MCF 10A (cell line): ENCODE measurements at regions not wholly inside any gene's neighbourhood (a gene's known extent, or its start where the extent isn't known, plus 50 kb on each side); places are given as distances from the start of the nearest gene placed in this dataset.

Source experiments
- BruUV-seq: library from RNA; stranded (reverse); fragments of 400-500 nt; replicated peaks from 2 replicates; lab custom pipeline; 2021; lab: Mats Ljungman, UMichigan
- CTCF ChIA-PET: fragments of 300-600 bp; sonication (Branson Sonifier 250); formaldehyde crosslinking; extraction: SDS; loops from one replicate; lab custom pipeline; 2021; ENCODE audit warnings: antibody characterized with exemption, inconsistent platforms; lab: Yijun Ruan, JAX
- POLR2A ChIA-PET: fragments of 300-600, 350-650 bp; sonication (Branson Sonifier 250); formaldehyde crosslinking; extraction: SDS; loops from one replicate; lab custom pipeline; 2020; ENCODE audit warnings: antibody characterized with exemption, inconsistent platforms; lab: Yijun Ruan, JAX
- DNase-seq: peaks from one replicate; pipeline ENCODE4 v3.0.0-alpha.2; 2018; ENCODE audit not compliant: unreplicated experiment
- H3K27ac Mint-ChIP-seq: one replicate; pipeline ENCODE4 v1.8.0; 2022; ENCODE audit warnings: mild to moderate bottlenecking, low read depth, mixed read lengths; ENCODE audit not compliant: unreplicated experiment
- H3K27me3 Mint-ChIP-seq: one replicate; pipeline ENCODE4 v1.8.0; 2022; ENCODE audit warnings: mixed read lengths; ENCODE audit not compliant: insufficient read depth, unreplicated experiment
- H3K36me3 Mint-ChIP-seq: one replicate; pipeline ENCODE4 v1.8.0; 2022; ENCODE audit warnings: mild to moderate bottlenecking, moderate library complexity, mixed read lengths; ENCODE audit not compliant: insufficient read depth, unreplicated experiment
- H3K4me1 Mint-ChIP-seq: one replicate; pipeline ENCODE4 v1.8.0; 2022; ENCODE audit warnings: mixed read lengths; ENCODE audit not compliant: insufficient read depth, unreplicated experiment
- H3K4me3 Mint-ChIP-seq: one replicate; pipeline ENCODE4 v1.8.0; 2022; ENCODE audit warnings: mild to moderate bottlenecking, moderate library complexity, mixed read lengths; ENCODE audit not compliant: unreplicated experiment
- H3K9me3 Mint-ChIP-seq: one replicate; pipeline ENCODE4 v1.8.0; 2022; ENCODE audit warnings: mixed read lengths; ENCODE audit not compliant: unreplicated experiment
- intact Hi-C: fragments of 100-400 bp; cut with micrococcal nuclease; formaldehyde crosslinking; loops from 2 replicates; pipeline ENCODE4 v1.14.1; 2022
- TF ChIP-seq, protein P1 (sequence below): fragments of 200-600 bp; IDR thresholded peaks from one replicate; pipeline ENCODE4 v1.8.0; 2022; ENCODE audit warnings: antibody characterized with exemption, mild to moderate bottlenecking; ENCODE audit not compliant: unreplicated experiment

DNA sequence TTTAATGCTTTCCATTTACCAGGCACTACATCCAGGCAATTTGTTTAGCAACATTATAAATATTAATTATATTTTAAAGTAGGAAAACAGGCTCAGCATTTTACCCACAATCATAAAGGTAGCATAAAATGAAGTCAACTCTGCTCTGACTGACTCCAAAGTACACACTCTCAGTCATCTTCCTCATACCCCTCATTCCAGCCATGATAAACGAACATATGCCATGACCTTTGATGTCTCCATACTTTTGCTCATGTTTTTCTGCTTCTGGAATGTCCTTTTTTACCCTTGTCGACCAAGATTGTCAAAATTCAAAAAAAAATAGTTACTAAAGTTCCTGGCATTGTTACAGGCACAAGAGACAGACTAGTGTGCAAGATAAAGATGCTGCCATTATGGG, 77.7 kb upstream of the SOX6 start:
- DNase-seq = no peak
- H3K36me3 Mint-ChIP-seq = no peaks in the 10 kb centered on the region
- no TSS peak for BruUV-seq
- H3K27me3 Mint-ChIP-seq = no peaks in the 10 kb centered on the region
- H3K4me1 Mint-ChIP-seq = no peaks in the 10 kb centered on the region
- ChIA-PET POLR2A (no interaction called here), CTCF (no interaction called here)
- TF ChIP-seq, protein P1, sequence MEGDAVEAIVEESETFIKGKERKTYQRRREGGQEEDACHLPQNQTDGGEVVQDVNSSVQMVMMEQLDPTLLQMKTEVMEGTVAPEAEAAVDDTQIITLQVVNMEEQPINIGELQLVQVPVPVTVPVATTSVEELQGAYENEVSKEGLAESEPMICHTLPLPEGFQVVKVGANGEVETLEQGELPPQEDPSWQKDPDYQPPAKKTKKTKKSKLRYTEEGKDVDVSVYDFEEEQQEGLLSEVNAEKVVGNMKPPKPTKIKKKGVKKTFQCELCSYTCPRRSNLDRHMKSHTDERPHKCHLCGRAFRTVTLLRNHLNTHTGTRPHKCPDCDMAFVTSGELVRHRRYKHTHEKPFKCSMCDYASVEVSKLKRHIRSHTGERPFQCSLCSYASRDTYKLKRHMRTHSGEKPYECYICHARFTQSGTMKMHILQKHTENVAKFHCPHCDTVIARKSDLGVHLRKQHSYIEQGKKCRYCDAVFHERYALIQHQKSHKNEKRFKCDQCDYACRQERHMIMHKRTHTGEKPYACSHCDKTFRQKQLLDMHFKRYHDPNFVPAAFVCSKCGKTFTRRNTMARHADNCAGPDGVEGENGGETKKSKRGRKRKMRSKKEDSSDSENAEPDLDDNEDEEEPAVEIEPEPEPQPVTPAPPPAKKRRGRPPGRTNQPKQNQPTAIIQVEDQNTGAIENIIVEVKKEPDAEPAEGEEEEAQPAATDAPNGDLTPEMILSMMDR = no peak
- no peak overlapping the region for H3K27ac Mint-ChIP-seq
- peaks cover 23% of the 10 kb centered on the region for H3K9me3 Mint-ChIP-seq
- H3K4me3 Mint-ChIP-seq = no peak overlapping the region
- intact Hi-C loops = no loop called here

- Mint-ChIP-seq H3K4me1 (no peaks in the 10 kb centered on the region), H3K27ac (no peak overlapping the region), H3K36me3 (no peaks in the 10 kb centered on the region), H3K27me3 (no peaks in the 10 kb centered on the region), H3K4me3 (no peak overlapping the region), H3K9me3 (peaks cover 26% of the 10 kb centered on the region)
- DNase-seq = no peak
- TF ChIP-seq, protein P1 = no peak
- intact Hi-C loops = no loop called here
- POLR2A ChIA-PET = no interaction called here
- no TSS peak for BruUV-seq
- CTCF ChIA-PET = no interaction called here
These were observed 74.3 kb upstream of the SOX6 start for GRCh38 chr11:16430674-16431073.

- no peak overlapping the region for H3K4me3 Mint-ChIP-seq
- CTCF ChIA-PET = interaction anchor here (0.6 kb wide), 1 partner anchor 143 kb away, joined by 4 read pairs; no protein-coding TSS in a partner anchor
- POLR2A ChIA-PET = no interaction called here
- H3K36me3 Mint-ChIP-seq = no peaks in the 10 kb centered on the region
- intact Hi-C loops = no loop called here
- no TSS peak for BruUV-seq
- no peaks in the 10 kb centered on the region for H3K9me3 Mint-ChIP-seq
- no peak overlapping the region for H3K27ac Mint-ChIP-seq
- no peaks in the 10 kb centered on the region for H3K27me3 Mint-ChIP-seq
- TF ChIP-seq, protein P1 = no peak
- no peaks in the 10 kb centered on the region for H3K4me1 Mint-ChIP-seq
- DNase-seq = no peak
These were observed 65.5 kb upstream of the SOX6 start for GRCh38 chr11:16421826-16422225.

- no TSS peak for BruUV-seq
- intact Hi-C loops = no loop called here
- ChIA-PET POLR2A (interaction anchor here (0.6 kb wide), 1 partner anchor 42 kb away, joined by 3 read pairs; no protein-coding TSS in a partner anchor), CTCF (no interaction called here)
- Mint-ChIP-seq H3K27me3 (no peaks in the 10 kb centered on the region), H3K4me1 (no peaks in the 10 kb centered on the region), H3K36me3 (no peaks in the 10 kb centered on the region), H3K9me3 (no peaks in the 10 kb centered on the region), H3K4me3 (no peak overlapping the region), H3K27ac (no peak overlapping the region)
- DNase-seq = no peak
- TF ChIP-seq, protein P1 = no peak
These were observed 62.2 kb upstream of the SOX6 start for GRCh38 chr11:16418428-16419097.
